AML-193 (cell line): ENCODE measurements at regions not wholly inside any gene's neighbourhood (a gene's known extent, or its start where the extent isn't known, plus 50 kb on each side); places are given as distances from the start of the nearest gene placed in this dataset.
"Not testable (repeated sequence)": the region's sequence is repeated elsewhere in the genome, so short reads cannot be mapped to it uniquely, and the experiment has no call there.

Source experiments
- DNase-seq, 2 experiments: peaks; one replicate each; lab custom pipeline; 2025; lab: John Stamatoyannopoulos, UW

GRCh38 chr4:103853627-103854026, 133.8 kb upstream of the TACR3 start:
- no peak for DNase-seq

GRCh38 chr4:103853146-103853545, 133.4 kb upstream of the TACR3 start:
- DNase-seq = no peak

GRCh38 chr4:103845075-103845474, 125.3 kb upstream of the TACR3 start:
- no peak for DNase-seq

- DNase-seq = no peak
Measured at GRCh38 chr4:103842637-103843239, 123.0 kb upstream of the TACR3 start.

- DNase-seq = no peak
Measured at GRCh38 chr4:103842076-103842475, 122.3 kb upstream of the TACR3 start.

GRCh38 chr4:103810308-103810707, 90.5 kb upstream of the TACR3 start:
- DNase-seq = not testable (repeated sequence)

GRCh38 chr4:103802766-103803165, 83.0 kb upstream of the TACR3 start:
- DNase-seq = no peak

GRCh38 chr4:103787057-103787456, 67.3 kb upstream of the TACR3 start:
- no peak for DNase-seq

GRCh38 chr4:103786593-103786992, 66.8 kb upstream of the TACR3 start:
- DNase-seq = no peak

- DNase-seq = peak; percentile 26 to 71
Measured at GRCh38 chr4:103786014-103786413, 66.2 kb upstream of the TACR3 start.

GRCh38 chr4:103778221-103778620, 58.4 kb upstream of the TACR3 start:
- no peak for DNase-seq

GRCh38 chr4:103774326-103774825, 54.6 kb upstream of the TACR3 start:
- DNase-seq = no peak

GRCh38 chr4:103773691-103774231, 54.0 kb upstream of the TACR3 start:
- no peak for DNase-seq
